ENCODE measurements at regions not wholly inside any gene's neighbourhood (a gene's known extent, or its start where the extent isn't known, plus 50 kb on each side); places are given as distances from the start of the nearest gene placed in this dataset.
"Not testable (repeated sequence)": the region's sequence is repeated elsewhere in the genome, so short reads cannot be mapped to it uniquely, and the experiment has no call there.

GRCh38 chr6:15001326-15001910, 244.5 kb upstream of the JARID2 start:
- DNase-seq: peak; percentile 74

GRCh38 chr6:15008269-15008668, 237.6 kb upstream of the JARID2 start:
- no peak for DNase-seq

GRCh38 chr6:15014958-15015357, 230.9 kb upstream of the JARID2 start:
- DNase-seq: no peak

GRCh38 chr6:15016813-15017212, 229.1 kb upstream of the JARID2 start:
- no peak for DNase-seq

- DNase-seq: no peak
Measured at GRCh38 chr6:15017261-15017660, 228.6 kb upstream of the JARID2 start.

GRCh38 chr6:15017803-15018202, 228.1 kb upstream of the JARID2 start:
- no peak for DNase-seq

- DNase-seq: no peak
Measured at GRCh38 chr6:15020119-15020770, 225.6 kb upstream of the JARID2 start.

- no peak for DNase-seq
Measured at GRCh38 chr6:15021074-15021473, 224.8 kb upstream of the JARID2 start.

- DNase-seq: not testable (repeated sequence)
Measured at GRCh38 chr6:15023018-15023417, 222.9 kb upstream of the JARID2 start.

- DNase-seq: no peak
Measured at GRCh38 chr6:15023448-15023847, 222.4 kb upstream of the JARID2 start.

- DNase-seq: no peak
Measured at GRCh38 chr6:15025446-15025845, 220.4 kb upstream of the JARID2 start.

GRCh38 chr6:15026832-15027231, 219.0 kb upstream of the JARID2 start:
- DNase-seq: no peak

- no peak for DNase-seq
Measured at GRCh38 chr6:15027472-15027871, 218.4 kb upstream of the JARID2 start.

- no peak for DNase-seq
Measured at GRCh38 chr6:15032015-15032414, 213.9 kb upstream of the JARID2 start.

GRCh38 chr6:15033850-15034203, 212.0 kb upstream of the JARID2 start:
- DNase-seq: no peak

- peak; percentile 21 for DNase-seq
Measured at GRCh38 chr6:15036690-15037245, 209.1 kb upstream of the JARID2 start.

- no peak for DNase-seq
Measured at GRCh38 chr6:15037253-15037652, 208.6 kb upstream of the JARID2 start.

GRCh38 chr6:15038013-15038791, 207.7 kb upstream of the JARID2 start:
- DNase-seq: no peak

GRCh38 chr6:15039136-15039535, 206.7 kb upstream of the JARID2 start:
- no peak for DNase-seq

- no peak for DNase-seq
Measured at GRCh38 chr6:15042938-15043337, 202.9 kb upstream of the JARID2 start.

- DNase-seq: no peak
Measured at GRCh38 chr6:15044146-15044882, 201.6 kb upstream of the JARID2 start.

- no peak for DNase-seq
Measured at GRCh38 chr6:15044948-15045347, 200.9 kb upstream of the JARID2 start.

- DNase-seq: no peak
Measured at GRCh38 chr6:15046751-15047150, 199.1 kb upstream of the JARID2 start.
